GM21390 (cell line): ENCODE measurements at regions not wholly inside any gene's neighbourhood (a gene's known extent, or its start where the extent isn't known, plus 50 kb on each side); places are given as distances from the start of the nearest gene placed in this dataset.
"Not testable (repeated sequence)": the region's sequence is repeated elsewhere in the genome, so short reads cannot be mapped to it uniquely, and the experiment has no call there.

Experiments
- ATAC-seq: cut with Tn5 transposase; IDR thresholded peaks from one replicate; pipeline ENCODE4 v1.9.1; 2021; ENCODE audit not compliant: unreplicated experiment

GRCh38 chr4:43411226-43411625 is 518.7 kb downstream of the GRXCR1 start:
- no peak for ATAC-seq

- ATAC-seq = no peak
Observed at GRCh38 chr4:43423276-43423675, 530.8 kb downstream of the GRXCR1 start.

GRCh38 chr4:43425206-43425605 is 532.7 kb downstream of the GRXCR1 start:
- no peak for ATAC-seq

GRCh38 chr4:43435291-43435690 is 542.8 kb downstream of the GRXCR1 start:
- ATAC-seq = no peak

GRCh38 chr4:43452948-43453347 is 560.4 kb downstream of the GRXCR1 start:
- ATAC-seq = no peak

- ATAC-seq = no peak
Observed at GRCh38 chr4:43456383-43456782, 563.9 kb downstream of the GRXCR1 start.

GRCh38 chr4:43457866-43458265 is 565.4 kb downstream of the GRXCR1 start:
- no peak for ATAC-seq

GRCh38 chr4:43458293-43458692 is 565.8 kb downstream of the GRXCR1 start:
- ATAC-seq = no peak

- ATAC-seq = no peak
Observed at GRCh38 chr4:43471950-43472349, 579.4 kb downstream of the GRXCR1 start.

- no peak for ATAC-seq
Observed at GRCh38 chr4:43481526-43481925, 589.0 kb downstream of the GRXCR1 start.

GRCh38 chr4:43485196-43485595 is 592.7 kb downstream of the GRXCR1 start:
- no peak for ATAC-seq

GRCh38 chr4:43496188-43496587 is 603.7 kb downstream of the GRXCR1 start:
- peak; percentile 74 for ATAC-seq

GRCh38 chr4:43496602-43497001 is 604.1 kb downstream of the GRXCR1 start:
- no peak for ATAC-seq

GRCh38 chr4:43505823-43506222 is 613.3 kb downstream of the GRXCR1 start:
- not testable (repeated sequence) for ATAC-seq

GRCh38 chr4:43512253-43512652 is 619.7 kb downstream of the GRXCR1 start:
- ATAC-seq = no peak

GRCh38 chr4:43525646-43526045 is 633.1 kb downstream of the GRXCR1 start:
- ATAC-seq = no peak

- ATAC-seq = no peak
Observed at GRCh38 chr4:43547561-43547960, 655.0 kb downstream of the GRXCR1 start.

- no peak for ATAC-seq
Observed at GRCh38 chr4:43550981-43551627, 658.6 kb downstream of the GRXCR1 start.

GRCh38 chr4:43556262-43556661 is 663.7 kb downstream of the GRXCR1 start:
- ATAC-seq = no peak

GRCh38 chr4:43560047-43560446 is 667.5 kb downstream of the GRXCR1 start:
- no peak for ATAC-seq

- no peak for ATAC-seq
Observed at GRCh38 chr4:43564107-43564506, 671.6 kb downstream of the GRXCR1 start.

GRCh38 chr4:43564591-43564990 is 672.1 kb downstream of the GRXCR1 start:
- no peak for ATAC-seq

GRCh38 chr4:43567644-43568043 is 675.1 kb downstream of the GRXCR1 start:
- no peak for ATAC-seq
